ENCODE measurements at regions not wholly inside any gene's neighbourhood (a gene's known extent, or its start where the extent isn't known, plus 50 kb on each side); places are given as distances from the start of the nearest gene placed in this dataset.

DNA sequence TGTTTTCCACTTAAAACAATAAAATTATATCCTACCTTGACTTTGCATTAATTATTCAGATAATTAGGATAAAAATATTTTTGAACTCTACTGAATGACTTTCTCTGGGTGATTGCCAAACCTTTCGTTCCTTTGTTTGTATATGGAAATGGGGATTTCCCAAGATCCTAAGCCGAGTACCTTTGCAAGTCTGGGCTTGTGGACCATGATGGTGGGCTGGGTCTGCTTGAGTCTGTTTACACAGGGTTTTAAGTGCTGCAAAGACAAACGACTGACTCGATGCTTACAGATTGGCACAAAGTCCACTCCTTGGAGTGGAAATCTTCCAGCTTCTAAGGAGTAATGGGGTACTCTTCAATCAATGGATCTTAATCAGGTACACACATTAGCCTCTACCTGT lies 659.5 kb downstream of the TSN start:
- CTCF ChIA-PET (ENCODE audit: low intra/inter-chr PET ratio) = no interaction called here
- POLR2A ChIA-PET = no interaction called here
- BruUV-seq (replicated peaks) = no TSS peak

More for the DNA sequence above, 659.5 kb downstream of the TSN start:
- no peak overlapping the region for H3K27ac ChIP-seq (ENCODE audit: extremely low read depth, low read depth, low read length)
- H3K4me3 ChIP-seq = no peak overlapping the region
- no peaks in the 10 kb centered on the region for H3K36me3 ChIP-seq (ENCODE audit: control insufficient read depth, insufficient read depth, low read length)
- 0% methylated on average over 4 of the region's 4 CpGs for WGBS (ENCODE audit: insufficient coverage, low coverage, missing lambda C conversion rate)
- no peaks in the 10 kb centered on the region for H3K9me3 ChIP-seq (replicated peaks; ENCODE audit: control insufficient read depth, insufficient read depth, low read depth, low read length)
- ATAC-seq (no peak), DNase-seq (ENCODE audit: extremely low read depth in 1 of 4, low spot score in 3 of 4) (no peak), FAIRE-seq (no peak)
- H3K27me3 ChIP-seq (ENCODE audit: control insufficient read depth in 2 of 2, insufficient read depth in 2 of 2, low read length in 2 of 2) = no peaks in the 10 kb centered on the region
- in situ Hi-C loops (cut with MboI) (no loop called here), intact Hi-C loops (cut with micrococcal nuclease) (no loop called here)
- no peak overlapping the region for H3K4me2 ChIP-seq (ENCODE audit: insufficient read depth, low read length)
- no peaks in the 10 kb centered on the region for H3K79me2 ChIP-seq (ENCODE audit: control insufficient read depth, insufficient read depth, low read length)
- TF ChIP-seq, protein P1, sequence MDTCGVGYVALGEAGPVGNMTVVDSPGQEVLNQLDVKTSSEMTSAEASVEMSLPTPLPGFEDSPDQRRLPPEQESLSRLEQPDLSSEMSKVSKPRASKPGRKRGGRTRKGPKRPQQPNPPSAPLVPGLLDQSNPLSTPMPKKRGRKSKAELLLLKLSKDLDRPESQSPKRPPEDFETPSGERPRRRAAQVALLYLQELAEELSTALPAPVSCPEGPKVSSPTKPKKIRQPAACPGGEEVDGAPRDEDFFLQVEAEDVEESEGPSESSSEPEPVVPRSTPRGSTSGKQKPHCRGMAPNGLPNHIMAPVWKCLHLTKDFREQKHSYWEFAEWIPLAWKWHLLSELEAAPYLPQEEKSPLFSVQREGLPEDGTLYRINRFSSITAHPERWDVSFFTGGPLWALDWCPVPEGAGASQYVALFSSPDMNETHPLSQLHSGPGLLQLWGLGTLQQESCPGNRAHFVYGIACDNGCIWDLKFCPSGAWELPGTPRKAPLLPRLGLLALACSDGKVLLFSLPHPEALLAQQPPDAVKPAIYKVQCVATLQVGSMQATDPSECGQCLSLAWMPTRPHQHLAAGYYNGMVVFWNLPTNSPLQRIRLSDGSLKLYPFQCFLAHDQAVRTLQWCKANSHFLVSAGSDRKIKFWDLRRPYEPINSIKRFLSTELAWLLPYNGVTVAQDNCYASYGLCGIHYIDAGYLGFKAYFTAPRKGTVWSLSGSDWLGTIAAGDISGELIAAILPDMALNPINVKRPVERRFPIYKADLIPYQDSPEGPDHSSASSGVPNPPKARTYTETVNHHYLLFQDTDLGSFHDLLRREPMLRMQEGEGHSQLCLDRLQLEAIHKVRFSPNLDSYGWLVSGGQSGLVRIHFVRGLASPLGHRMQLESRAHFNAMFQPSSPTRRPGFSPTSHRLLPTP (IDR thresholded peaks at IDR 0.05; ENCODE audit: borderline replicate concordance, extremely low read depth, insufficient read length) = no peak
- TF ChIP-seq, protein P2, sequence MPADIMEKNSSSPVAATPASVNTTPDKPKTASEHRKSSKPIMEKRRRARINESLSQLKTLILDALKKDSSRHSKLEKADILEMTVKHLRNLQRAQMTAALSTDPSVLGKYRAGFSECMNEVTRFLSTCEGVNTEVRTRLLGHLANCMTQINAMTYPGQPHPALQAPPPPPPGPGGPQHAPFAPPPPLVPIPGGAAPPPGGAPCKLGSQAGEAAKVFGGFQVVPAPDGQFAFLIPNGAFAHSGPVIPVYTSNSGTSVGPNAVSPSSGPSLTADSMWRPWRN (IDR thresholded peaks at IDR 0.05; ENCODE audit: low read depth) = no peak
- H4K20me1 ChIP-seq (replicated peaks; ENCODE audit: control insufficient read depth, insufficient read depth, low read length) = no peaks in the 10 kb centered on the region
- no peaks in the 10 kb centered on the region for H3K9me1 ChIP-seq (ENCODE audit: control insufficient read depth, insufficient read depth, low read length)
- no peaks in the 10 kb centered on the region for H3K4me1 ChIP-seq (replicated peaks in 1 of 2; ENCODE audit: control insufficient read depth in 2 of 2, insufficient read depth in 2 of 2, low read length in 2 of 2)
- no peak overlapping the region for H3K9ac ChIP-seq (ENCODE audit: insufficient read depth in 1 of 2, low read depth in 2 of 2, low read length in 2 of 2)
- no peak overlapping the region for H2AFZ ChIP-seq (ENCODE audit: low read depth, low read length)
